SK-N-SH (cell line): ENCODE measurements at regions not wholly inside any gene's neighbourhood (a gene's known extent, or its start where the extent isn't known, plus 50 kb on each side); places are given as distances from the start of the nearest gene placed in this dataset.

Source experiments
- CTCF ChIP-seq: fragments of 200-600 bp; sonication (generic); IDR thresholded peaks from 2 replicates; pipeline ENCODE4 v1.6.1; 2017; ENCODE audit warnings: antibody characterized with exemption, mild to moderate bottlenecking, moderate library complexity
- EZH2phosphoT487 ChIP-seq: fragments of 200-600 bp; sonication (generic); IDR thresholded peaks from 2 replicates; pipeline ENCODE4 v1.6.1; 2017; ENCODE audit warnings: low read depth, mixed run types, mild to moderate bottlenecking, antibody characterized with exemption, moderate library complexity, borderline replicate concordance
- FOXJ3 ChIP-seq: sonication (generic); formaldehyde crosslinking; IDR thresholded peaks from 2 replicates; pipeline ENCODE4 v1.5.1; 2020; ENCODE audit warnings: mild to moderate bottlenecking, missing genetic modification reagents
- JUND ChIP-seq: IDR thresholded peaks from 2 replicates; pipeline ENCODE4 v1.4.0; 2012
- RFX5 ChIP-seq: IDR thresholded peaks from 2 replicates; pipeline ENCODE4 v1.6.1; 2012; ENCODE audit warnings: mild to moderate bottlenecking, improper control_type of control experiment, low read length
- SMC3 ChIP-seq: IDR thresholded peaks from 2 replicates; pipeline ENCODE4 v1.6.1; 2012; ENCODE audit warnings: low read depth, low read length, improper control_type of control experiment
- TAF1 ChIP-seq: IDR thresholded peaks from 2 replicates; pipeline ENCODE4 v1.6.1; 2012; ENCODE audit warnings: low read depth, mild to moderate bottlenecking, low read length, moderate library complexity, borderline replicate concordance
- USF1 ChIP-seq: IDR thresholded peaks from 2 replicates; pipeline ENCODE4 v1.4.0; 2012; ENCODE audit warnings: low read depth, borderline replicate concordance
- ZBTB33 ChIP-seq: IDR thresholded peaks from 2 replicates; pipeline ENCODE4 v1.4.0; 2012; ENCODE audit warnings: low read depth, borderline replicate concordance
- TF ChIP-seq, protein P1 (sequence below): IDR thresholded peaks from 2 replicates; pipeline ENCODE4 v1.6.1; 2012; ENCODE audit warnings: mild to moderate bottlenecking, low read depth, low read length, moderate library complexity

DNA sequence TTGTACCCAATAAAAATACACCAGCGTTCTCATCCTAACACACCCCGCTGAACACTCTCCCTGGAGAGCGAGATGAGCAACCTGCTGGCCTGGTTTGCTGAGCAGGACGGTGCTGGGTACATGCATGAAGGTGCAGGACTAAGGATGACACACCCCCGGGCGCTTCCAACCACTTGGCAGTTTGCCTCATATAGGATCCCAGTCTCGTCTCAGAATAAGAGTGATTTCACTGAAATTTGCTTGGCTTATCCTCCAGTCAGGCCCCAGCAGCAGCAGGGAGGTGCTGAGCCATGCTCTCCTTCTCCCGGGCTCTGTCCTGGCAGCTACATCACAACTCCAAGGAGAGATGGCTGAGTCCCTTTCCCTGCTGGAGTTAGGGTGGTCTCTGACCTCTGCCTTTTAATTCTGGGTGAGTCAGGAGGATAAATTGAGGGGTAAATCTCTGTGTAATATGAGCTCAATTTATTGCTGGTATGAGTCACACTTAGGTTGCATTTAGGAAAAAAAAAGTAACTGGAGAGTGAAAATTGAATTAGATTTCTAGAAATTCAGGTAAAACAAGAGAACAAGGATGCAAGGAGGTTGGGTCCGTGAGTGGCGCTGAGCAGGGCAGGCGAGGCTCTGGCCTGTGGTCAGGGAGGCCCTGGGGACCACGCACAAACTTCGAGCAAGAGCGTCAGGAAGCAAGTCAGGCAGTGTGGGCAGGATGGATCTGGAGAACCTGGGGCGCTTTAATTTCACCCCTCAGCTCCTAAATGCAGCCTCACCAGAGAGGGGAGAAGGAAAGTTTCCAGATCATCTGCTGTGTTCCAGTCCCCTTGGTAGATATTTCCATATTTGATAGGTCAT, 974.0 kb downstream of the TBC1D22A start:
- TF ChIP-seq CTCF = no peak
- TF ChIP-seq, protein P1, sequence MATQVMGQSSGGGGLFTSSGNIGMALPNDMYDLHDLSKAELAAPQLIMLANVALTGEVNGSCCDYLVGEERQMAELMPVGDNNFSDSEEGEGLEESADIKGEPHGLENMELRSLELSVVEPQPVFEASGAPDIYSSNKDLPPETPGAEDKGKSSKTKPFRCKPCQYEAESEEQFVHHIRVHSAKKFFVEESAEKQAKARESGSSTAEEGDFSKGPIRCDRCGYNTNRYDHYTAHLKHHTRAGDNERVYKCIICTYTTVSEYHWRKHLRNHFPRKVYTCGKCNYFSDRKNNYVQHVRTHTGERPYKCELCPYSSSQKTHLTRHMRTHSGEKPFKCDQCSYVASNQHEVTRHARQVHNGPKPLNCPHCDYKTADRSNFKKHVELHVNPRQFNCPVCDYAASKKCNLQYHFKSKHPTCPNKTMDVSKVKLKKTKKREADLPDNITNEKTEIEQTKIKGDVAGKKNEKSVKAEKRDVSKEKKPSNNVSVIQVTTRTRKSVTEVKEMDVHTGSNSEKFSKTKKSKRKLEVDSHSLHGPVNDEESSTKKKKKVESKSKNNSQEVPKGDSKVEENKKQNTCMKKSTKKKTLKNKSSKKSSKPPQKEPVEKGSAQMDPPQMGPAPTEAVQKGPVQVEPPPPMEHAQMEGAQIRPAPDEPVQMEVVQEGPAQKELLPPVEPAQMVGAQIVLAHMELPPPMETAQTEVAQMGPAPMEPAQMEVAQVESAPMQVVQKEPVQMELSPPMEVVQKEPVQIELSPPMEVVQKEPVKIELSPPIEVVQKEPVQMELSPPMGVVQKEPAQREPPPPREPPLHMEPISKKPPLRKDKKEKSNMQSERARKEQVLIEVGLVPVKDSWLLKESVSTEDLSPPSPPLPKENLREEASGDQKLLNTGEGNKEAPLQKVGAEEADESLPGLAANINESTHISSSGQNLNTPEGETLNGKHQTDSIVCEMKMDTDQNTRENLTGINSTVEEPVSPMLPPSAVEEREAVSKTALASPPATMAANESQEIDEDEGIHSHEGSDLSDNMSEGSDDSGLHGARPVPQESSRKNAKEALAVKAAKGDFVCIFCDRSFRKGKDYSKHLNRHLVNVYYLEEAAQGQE = no peak
- TF ChIP-seq RFX5 = no peak
- TF ChIP-seq JUND = no peak
- no peak for TF ChIP-seq ZBTB33
- TF ChIP-seq SMC3 = no peak
- TF ChIP-seq TAF1 = no peak
- no peak for TF ChIP-seq FOXJ3
- TF ChIP-seq USF1 = no peak
- TF ChIP-seq EZH2phosphoT487 = no peak
